ENCODE measurements at regions not wholly inside any gene's neighbourhood (a gene's known extent, or its start where the extent isn't known, plus 50 kb on each side); places are given as distances from the start of the nearest gene placed in this dataset.

DNA sequence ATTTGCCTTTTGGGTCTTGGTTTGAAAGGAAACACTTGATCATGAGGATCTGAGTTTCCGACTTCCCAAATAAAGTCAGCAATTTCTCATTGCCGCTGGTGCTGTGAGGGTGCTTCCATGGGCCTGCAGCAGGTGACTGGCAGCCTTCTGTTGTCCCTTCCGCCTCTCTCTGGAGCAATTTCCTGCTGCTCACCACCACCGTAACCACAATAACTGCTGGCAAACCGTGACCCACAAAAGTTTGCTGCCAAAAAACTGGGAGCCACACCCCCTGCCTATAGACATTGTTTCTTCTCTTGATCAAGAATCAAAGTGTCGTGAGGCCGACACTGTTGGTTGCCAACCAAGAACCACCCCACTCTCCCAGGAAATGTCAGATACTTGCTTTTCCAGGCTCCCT lies 164.0 kb downstream of the NR2F2 start:
- no peaks in the 10 kb centered on the region for H3K4me1 ChIP-seq (ENCODE audit: low read length)
- no peaks in the 10 kb centered on the region for H3K79me2 ChIP-seq (ENCODE audit: low read length)
- H3K4me3 ChIP-seq (ENCODE audit: low read length) = no peak overlapping the region
- no peak overlapping the region for H3K27ac ChIP-seq (ENCODE audit: low read length)
- H3K9me2 ChIP-seq (replicated peaks; ENCODE audit: insufficient read depth, low read length) = no peaks in the 10 kb centered on the region
- TF ChIP-seq EZH2phosphoT487 (IDR thresholded peaks at IDR 0.05; ENCODE audit: low read length) (no peak), EZH2 (optimal IDR thresholded peaks at IDR 0.05; ENCODE audit: low read depth, low read length) (no peak)
- TF ChIP-seq, protein P1, sequence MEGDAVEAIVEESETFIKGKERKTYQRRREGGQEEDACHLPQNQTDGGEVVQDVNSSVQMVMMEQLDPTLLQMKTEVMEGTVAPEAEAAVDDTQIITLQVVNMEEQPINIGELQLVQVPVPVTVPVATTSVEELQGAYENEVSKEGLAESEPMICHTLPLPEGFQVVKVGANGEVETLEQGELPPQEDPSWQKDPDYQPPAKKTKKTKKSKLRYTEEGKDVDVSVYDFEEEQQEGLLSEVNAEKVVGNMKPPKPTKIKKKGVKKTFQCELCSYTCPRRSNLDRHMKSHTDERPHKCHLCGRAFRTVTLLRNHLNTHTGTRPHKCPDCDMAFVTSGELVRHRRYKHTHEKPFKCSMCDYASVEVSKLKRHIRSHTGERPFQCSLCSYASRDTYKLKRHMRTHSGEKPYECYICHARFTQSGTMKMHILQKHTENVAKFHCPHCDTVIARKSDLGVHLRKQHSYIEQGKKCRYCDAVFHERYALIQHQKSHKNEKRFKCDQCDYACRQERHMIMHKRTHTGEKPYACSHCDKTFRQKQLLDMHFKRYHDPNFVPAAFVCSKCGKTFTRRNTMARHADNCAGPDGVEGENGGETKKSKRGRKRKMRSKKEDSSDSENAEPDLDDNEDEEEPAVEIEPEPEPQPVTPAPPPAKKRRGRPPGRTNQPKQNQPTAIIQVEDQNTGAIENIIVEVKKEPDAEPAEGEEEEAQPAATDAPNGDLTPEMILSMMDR (IDR thresholded peaks at IDR 0.05; ENCODE audit: low read length) = no peak
- H3K36me3 ChIP-seq (replicated peaks; ENCODE audit: insufficient read depth, low read length) = no peaks in the 10 kb centered on the region
- no peaks in the 10 kb centered on the region for H3K27me3 ChIP-seq (replicated peaks; ENCODE audit: insufficient read depth, low read length)
- H4K20me1 ChIP-seq (ENCODE audit: insufficient read depth, low read length) = no peaks in the 10 kb centered on the region
- H3K4me2 ChIP-seq (ENCODE audit: low read depth, low read length) = no peak overlapping the region
- no peak overlapping the region for H3K9ac ChIP-seq (ENCODE audit: low read length)
- no peaks in the 10 kb centered on the region for H3F3A ChIP-seq (ENCODE audit: insufficient read depth, low read length)
- no peaks in the 10 kb centered on the region for H3K9me3 ChIP-seq (replicated peaks; ENCODE audit: insufficient read depth, low read length)
- DNase-seq = no peak
- H2AFZ ChIP-seq (ENCODE audit: low read length) = no peak overlapping the region

- Histone ChIP-seq H4K20me1 (ENCODE audit: insufficient read depth, low read length) (no peaks in the 10 kb centered on the region), H3K9me2 (replicated peaks; ENCODE audit: insufficient read depth, low read length) (no peaks in the 10 kb centered on the region), H2AFZ (ENCODE audit: low read length) (no peak overlapping the region), H3K9ac (ENCODE audit: low read length) (no peak overlapping the region), H3K27me3 (replicated peaks; ENCODE audit: insufficient read depth, low read length) (no peaks in the 10 kb centered on the region), H3K4me3 (ENCODE audit: low read length) (no peak overlapping the region), H3F3A (ENCODE audit: insufficient read depth, low read length) (no peaks in the 10 kb centered on the region), H3K79me2 (ENCODE audit: low read length) (no peaks in the 10 kb centered on the region), H3K36me3 (replicated peaks; ENCODE audit: insufficient read depth, low read length) (no peaks in the 10 kb centered on the region), H3K4me1 (ENCODE audit: low read length) (no peaks in the 10 kb centered on the region), H3K4me2 (ENCODE audit: low read depth, low read length) (no peak overlapping the region), H3K9me3 (replicated peaks; ENCODE audit: insufficient read depth, low read length) (no peaks in the 10 kb centered on the region), H3K27ac (ENCODE audit: low read length) (no peak overlapping the region)
- TF ChIP-seq EZH2phosphoT487 (IDR thresholded peaks at IDR 0.05; ENCODE audit: low read length) = no peak
- TF ChIP-seq, protein P1 (IDR thresholded peaks at IDR 0.05; ENCODE audit: low read length) = no peak
- DNase-seq = no peak
Observed at GRCh38 chr15:96495386-96495785, 164.9 kb downstream of the NR2F2 start.

DNA sequence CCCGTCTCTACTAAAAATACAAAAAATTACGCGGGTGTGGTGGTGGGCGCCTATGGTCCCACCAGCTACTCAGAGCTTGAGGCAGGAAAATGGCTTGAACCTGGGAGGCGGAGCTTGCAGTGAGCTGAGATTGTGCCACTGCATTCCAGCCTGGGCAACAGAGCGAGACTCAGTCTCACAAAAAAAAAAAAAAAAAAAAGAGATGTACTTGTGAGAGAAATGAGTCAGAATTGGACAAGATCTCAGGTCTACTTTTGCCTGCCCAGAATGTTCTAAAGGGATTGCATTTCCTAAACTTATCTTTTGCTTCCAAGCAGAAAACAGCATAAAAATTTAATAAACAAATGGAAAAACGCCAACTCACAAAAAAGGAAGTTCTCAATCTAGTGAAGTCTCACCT lies 167.5 kb downstream of the NR2F2 start:
- H2AFZ ChIP-seq (ENCODE audit: low read length) = no peak overlapping the region
- H3K27ac ChIP-seq (ENCODE audit: low read length) = no peak overlapping the region
- H3K36me3 ChIP-seq (replicated peaks; ENCODE audit: insufficient read depth, low read length) = no peaks in the 10 kb centered on the region
- no peak overlapping the region for H3K4me3 ChIP-seq (ENCODE audit: low read length)
- TF ChIP-seq, protein P1 (IDR thresholded peaks at IDR 0.05; ENCODE audit: low read length) = no peak
- TF ChIP-seq EZH2 (optimal IDR thresholded peaks at IDR 0.05; ENCODE audit: low read depth, low read length) (no peak), EZH2phosphoT487 (IDR thresholded peaks at IDR 0.05; ENCODE audit: low read length) (no peak)
- no peak overlapping the region for H3K9ac ChIP-seq (ENCODE audit: low read length)
- H3K79me2 ChIP-seq (ENCODE audit: low read length) = no peaks in the 10 kb centered on the region
- no peaks in the 10 kb centered on the region for H4K20me1 ChIP-seq (ENCODE audit: insufficient read depth, low read length)
- H3K4me2 ChIP-seq (ENCODE audit: low read depth, low read length) = no peak overlapping the region
- H3K4me1 ChIP-seq (ENCODE audit: low read length) = no peaks in the 10 kb centered on the region
- H3F3A ChIP-seq (ENCODE audit: insufficient read depth, low read length) = no peaks in the 10 kb centered on the region
- H3K9me2 ChIP-seq (replicated peaks; ENCODE audit: insufficient read depth, low read length) = no peaks in the 10 kb centered on the region
- DNase-seq = no peak
- H3K27me3 ChIP-seq (replicated peaks; ENCODE audit: insufficient read depth, low read length) = no peaks in the 10 kb centered on the region
- no peaks in the 10 kb centered on the region for H3K9me3 ChIP-seq (replicated peaks; ENCODE audit: insufficient read depth, low read length)

Data from MM.1S (cell line).